ENCODE measurements at regions not wholly inside any gene's neighbourhood (a gene's known extent, or its start where the extent isn't known, plus 50 kb on each side); places are given as distances from the start of the nearest gene placed in this dataset.
A peak's percentile ranks its signal among the peaks of the same experiment; 100 is the strongest.

- no peak for DNase-seq
These were observed 96.1 kb upstream of the ARMC2 start for GRCh38 chr6:108751851-108752732.

- DNase-seq = no peak
These were observed 95.3 kb upstream of the ARMC2 start for GRCh38 chr6:108752733-108753590.

- DNase-seq = peak; percentile 43
These were observed 92.7 kb upstream of the ARMC2 start for GRCh38 chr6:108755257-108756240.

GRCh38 chr6:108757357-108757756, 90.9 kb upstream of the ARMC2 start:
- DNase-seq = no peak

- DNase-seq = no peak
These were observed 89.3 kb upstream of the ARMC2 start for GRCh38 chr6:108758884-108759283.

- DNase-seq = peak; percentile 33
These were observed 87.8 kb upstream of the ARMC2 start for GRCh38 chr6:108760126-108761050.

GRCh38 chr6:108762394-108762793, 85.8 kb upstream of the ARMC2 start:
- DNase-seq = peak; percentile 64

- DNase-seq = no peak
These were observed 84.2 kb upstream of the ARMC2 start for GRCh38 chr6:108763931-108764579.

GRCh38 chr6:108764580-108764950, 83.7 kb upstream of the ARMC2 start:
- no peak for DNase-seq

- no peak for DNase-seq
These were observed 82.7 kb upstream of the ARMC2 start for GRCh38 chr6:108765495-108765894.

- no peak for DNase-seq
These were observed 81.8 kb upstream of the ARMC2 start for GRCh38 chr6:108766419-108766818.

- no peak for DNase-seq
These were observed 81.3 kb upstream of the ARMC2 start for GRCh38 chr6:108766886-108767285.

GRCh38 chr6:108767418-108768165, 80.6 kb upstream of the ARMC2 start:
- DNase-seq = no peak

- DNase-seq = no peak
These were observed 80.1 kb upstream of the ARMC2 start for GRCh38 chr6:108768166-108768555.

GRCh38 chr6:108768792-108769524, 79.3 kb upstream of the ARMC2 start:
- DNase-seq = no peak

GRCh38 chr6:108771421-108771820, 76.8 kb upstream of the ARMC2 start:
- no peak for DNase-seq

GRCh38 chr6:108774555-108774954, 73.7 kb upstream of the ARMC2 start:
- DNase-seq = no peak

- DNase-seq = no peak
These were observed 70.7 kb upstream of the ARMC2 start for GRCh38 chr6:108777536-108777935.

GRCh38 chr6:108778421-108779186, 69.6 kb upstream of the ARMC2 start:
- DNase-seq = no peak
